Activated B cell treated with CpG ODN at 0.5 μM for 24 hours (primary cell): ENCODE measurements at regions not wholly inside any gene's neighbourhood (a gene's known extent, or its start where the extent isn't known, plus 50 kb on each side); places are given as distances from the start of the nearest gene placed in this dataset.
"Not testable (repeated sequence)": the region's sequence is repeated elsewhere in the genome, so short reads cannot be mapped to it uniquely, and the experiment has no call there.

ENCODE experiments used
- ATAC-seq: fragments of 200-7000 bp; cut with Tn5 transposase; one replicate; pipeline ENCODE4 v1.10.0; 2021; ENCODE audit warnings: low read depth, mild to moderate bottlenecking, moderate library complexity
- CTCF ChIA-PET: fragments of 350-600 bp; sonication (Branson Sonifier 250); formaldehyde crosslinking; loops from one replicate; lab custom pipeline; 2021; ENCODE audit warnings: antibody characterized with exemption; lab: Charles Lee
- POLR2A ChIA-PET: fragments of 350-600 bp; sonication (Branson Sonifier 250); formaldehyde crosslinking; loops from one replicate; lab custom pipeline; 2021; ENCODE audit warnings: antibody characterized with exemption; lab: Charles Lee
- DNase-seq: peaks from one replicate; pipeline ENCODE4 v3.0.0; 2022
- H3K27ac Mint-ChIP-seq: one replicate; pipeline ENCODE4 v1.8.0; 2020; ENCODE audit warnings: mixed read lengths
- H3K27me3 Mint-ChIP-seq: one replicate; pipeline ENCODE4 v1.8.0; 2021; ENCODE audit warnings: mixed read lengths
- H3K36me3 Mint-ChIP-seq: one replicate; pipeline ENCODE4 v1.8.0; 2021; ENCODE audit warnings: low read depth, mixed read lengths
- H3K4me1 Mint-ChIP-seq: one replicate; pipeline ENCODE4 v1.8.0; 2021; ENCODE audit warnings: mixed read lengths
- H3K4me3 Mint-ChIP-seq: one replicate; pipeline ENCODE4 v1.8.0; 2020; ENCODE audit warnings: mild to moderate bottlenecking, mixed read lengths
- H3K9me3 Mint-ChIP-seq: one replicate; pipeline ENCODE4 v1.8.0; 2020; ENCODE audit warnings: mixed read lengths
- CTCF ChIP-seq: fragments of 200-600 bp; IDR thresholded peaks from one replicate; pipeline ENCODE4 v1.8.0; 2022; ENCODE audit warnings: antibody characterized with exemption, mild to moderate bottlenecking
- intact Hi-C: fragments of 100-400 bp; cut with micrococcal nuclease; formaldehyde crosslinking; loops from one replicate; pipeline ENCODE4 v1.15.1; 2024

GRCh38 chr2:12915787-12916186 is 199.1 kb downstream of the TRIB2 start:
- Mint-ChIP-seq H3K27ac (no peak overlapping the region), H3K27me3 (peaks cover 28% of the 10 kb centered on the region), H3K36me3 (no peaks in the 10 kb centered on the region), H3K4me1 (no peaks in the 10 kb centered on the region), H3K4me3 (no peak overlapping the region), H3K9me3 (no peaks in the 10 kb centered on the region)
- CTCF ChIA-PET = interaction anchor here (0.7 kb wide), 1 partner anchor 15 kb away, joined by 7 read pairs; no protein-coding TSS in a partner anchor
- no peak for DNase-seq
- no peak for TF ChIP-seq CTCF
- no peak for ATAC-seq
- POLR2A ChIA-PET = no interaction called here
- intact Hi-C loops = no loop called here

DNA sequence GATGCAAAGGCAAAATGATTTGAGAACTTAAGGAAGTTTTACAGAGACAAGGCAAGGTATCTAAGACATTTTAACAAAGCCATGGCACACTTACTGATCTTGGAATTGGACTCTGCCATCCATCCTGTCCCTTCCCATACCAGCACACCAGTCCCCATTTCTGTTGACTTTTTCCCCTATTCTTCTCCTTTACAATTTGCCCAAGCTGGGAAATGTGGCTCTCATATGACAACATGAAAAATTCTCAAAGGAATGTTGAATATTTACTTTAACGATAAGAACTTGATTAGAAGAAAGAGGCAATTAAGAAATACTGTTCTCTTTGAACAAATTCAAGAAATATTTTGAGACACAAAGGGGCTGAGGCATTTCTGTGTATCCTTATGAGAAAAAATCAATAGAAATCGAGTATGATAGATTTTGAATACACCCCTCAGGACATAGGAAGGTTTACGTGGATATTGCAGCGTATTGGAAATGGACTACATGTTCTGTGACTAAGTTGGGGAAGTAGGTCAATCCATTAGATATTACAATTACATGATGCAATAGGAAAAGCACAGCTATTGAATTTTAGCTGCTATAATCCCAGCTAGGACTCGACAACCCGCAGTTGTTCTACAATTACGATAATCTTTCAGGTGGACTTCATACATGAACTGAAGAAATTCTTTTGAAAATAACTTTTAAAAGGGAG is 201.6 kb downstream of the TRIB2 start:
- POLR2A ChIA-PET = no interaction called here
- DNase-seq = no peak
- Mint-ChIP-seq H3K9me3 (no peaks in the 10 kb centered on the region), H3K4me3 (no peak overlapping the region), H3K27ac (no peak overlapping the region), H3K27me3 (peaks cover 28% of the 10 kb centered on the region), H3K36me3 (no peaks in the 10 kb centered on the region), H3K4me1 (no peaks in the 10 kb centered on the region)
- CTCF ChIA-PET = no interaction called here
- no peak for TF ChIP-seq CTCF
- no peak for ATAC-seq
- intact Hi-C loops = no loop called here

DNA sequence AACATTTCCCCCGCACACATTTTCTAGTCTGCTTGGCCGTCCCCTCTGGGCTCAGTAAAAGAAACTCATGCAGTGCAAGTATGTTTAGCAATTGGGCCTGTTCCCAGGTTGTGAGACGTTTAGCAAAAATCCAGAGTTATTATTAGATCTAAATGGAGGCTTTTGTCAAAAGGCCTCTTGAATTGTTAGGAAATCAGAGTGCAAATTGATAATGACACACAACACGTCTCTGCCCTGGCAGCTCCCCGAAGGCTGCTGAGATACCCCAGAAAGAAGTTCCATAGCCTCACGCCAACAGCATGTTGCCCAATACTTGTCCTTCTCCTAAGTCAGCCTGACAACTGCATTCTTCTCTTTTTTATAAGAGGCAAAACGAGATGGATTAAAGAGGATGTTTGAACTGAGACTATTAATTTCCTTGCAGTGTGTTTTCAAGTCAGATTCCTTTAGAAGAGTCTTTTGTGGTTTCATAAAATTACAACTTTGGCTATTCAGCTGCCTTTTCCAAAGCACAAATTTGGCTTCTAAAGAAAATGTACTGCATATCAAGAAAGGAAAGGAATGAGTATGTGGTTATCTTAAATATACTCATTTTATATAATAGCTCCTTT is 202.2 kb downstream of the TRIB2 start:
- ChIA-PET CTCF (interaction anchor here (1.3 kb wide), 1 partner anchor 11 kb away, joined by 5 read pairs; no protein-coding TSS in a partner anchor), POLR2A (no interaction called here)
- Mint-ChIP-seq H3K4me1 (no peaks in the 10 kb centered on the region), H3K27me3 (peaks cover 28% of the 10 kb centered on the region), H3K36me3 (no peaks in the 10 kb centered on the region), H3K9me3 (no peaks in the 10 kb centered on the region), H3K4me3 (no peak overlapping the region), H3K27ac (no peak overlapping the region)
- DNase-seq (no peak), ATAC-seq (no peak)
- intact Hi-C loops = no loop called here
- TF ChIP-seq CTCF = no peak

- H3K27ac Mint-ChIP-seq = no peak overlapping the region
- intact Hi-C loops = no loop called here
- no peak overlapping the region for H3K4me3 Mint-ChIP-seq
- H3K9me3 Mint-ChIP-seq = no peaks in the 10 kb centered on the region
- no peaks in the 10 kb centered on the region for H3K4me1 Mint-ChIP-seq
- H3K36me3 Mint-ChIP-seq = no peaks in the 10 kb centered on the region
- peaks cover 19% of the 10 kb centered on the region for H3K27me3 Mint-ChIP-seq
- ChIA-PET CTCF (no interaction called here), POLR2A (no interaction called here)
- no peak for TF ChIP-seq CTCF
- ATAC-seq (no peak), DNase-seq (no peak)
These were observed 204.6 kb downstream of the TRIB2 start for GRCh38 chr2:12921321-12921720.

GRCh38 chr2:12923907-12924610 is 207.3 kb downstream of the TRIB2 start:
- ChIA-PET POLR2A (no interaction called here), CTCF (no interaction called here)
- no peak for ATAC-seq
- TF ChIP-seq CTCF = no peak
- no peak for DNase-seq
- Mint-ChIP-seq H3K36me3 (no peaks in the 10 kb centered on the region), H3K27ac (no peak overlapping the region), H3K4me3 (no peak overlapping the region), H3K4me1 (peaks cover 6% of the 10 kb centered on the region), H3K9me3 (no peaks in the 10 kb centered on the region), H3K27me3 (peaks cover 17% of the 10 kb centered on the region)
- intact Hi-C loops = no loop called here

- ATAC-seq, H3K9me3 Mint-ChIP-seq: not testable (repeated sequence)
These were observed 209.9 kb downstream of the TRIB2 start for GRCh38 chr2:12926641-12927040.

More at GRCh38 chr2:12926641-12927040, 209.9 kb downstream of the TRIB2 start:
- H3K4me1 Mint-ChIP-seq = peaks cover 15% of the 10 kb centered on the region
- POLR2A ChIA-PET, H3K27ac Mint-ChIP-seq, CTCF ChIA-PET, H3K27me3 Mint-ChIP-seq, H3K36me3 Mint-ChIP-seq, intact Hi-C loops, DNase-seq, H3K4me3 Mint-ChIP-seq: not testable (repeated sequence)
